ENCODE measurements at regions not wholly inside any gene's neighbourhood (a gene's known extent, or its start where the extent isn't known, plus 50 kb on each side); places are given as distances from the start of the nearest gene placed in this dataset.

DNA sequence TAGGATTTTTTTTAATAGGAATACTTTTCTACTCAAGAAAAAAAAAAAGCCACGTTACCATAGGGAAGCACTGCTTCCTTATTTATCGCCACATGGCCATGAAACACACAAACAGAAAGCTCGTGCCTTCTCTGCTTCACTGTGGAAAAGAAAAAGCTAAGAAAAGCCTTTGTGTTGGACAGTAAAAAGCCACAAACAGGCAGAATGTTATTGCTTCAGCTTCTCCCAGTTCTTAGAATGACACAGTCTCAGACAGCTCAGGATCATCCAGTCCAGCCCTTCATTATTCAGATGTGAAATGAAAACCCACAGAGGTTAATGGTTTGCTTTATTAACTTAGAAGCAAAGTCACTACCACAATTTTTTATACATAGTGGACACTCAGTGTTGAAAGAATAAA, 181.6 kb upstream of the NOCT start:
- Histone ChIP-seq H3K4me3 (no peak overlapping the region), H3K4me1 (no peaks in the 10 kb centered on the region), H3K27ac (no peak overlapping the region), H3K27me3 (no peaks in the 10 kb centered on the region), H3K36me3 (no peaks in the 10 kb centered on the region), H3K9me3 (no peaks in the 10 kb centered on the region)
- no peak for DNase-seq (ENCODE audit: low spot score in 2 of 2)
- WGBS: 65% methylated on average over 3 of the region's 3 CpGs
- TF ChIP-seq EP300 (IDR thresholded peaks at IDR 0.05): no peak
- TF ChIP-seq POLR2A (IDR thresholded peaks at IDR 0.05): no peak
- TF ChIP-seq, protein P1, sequence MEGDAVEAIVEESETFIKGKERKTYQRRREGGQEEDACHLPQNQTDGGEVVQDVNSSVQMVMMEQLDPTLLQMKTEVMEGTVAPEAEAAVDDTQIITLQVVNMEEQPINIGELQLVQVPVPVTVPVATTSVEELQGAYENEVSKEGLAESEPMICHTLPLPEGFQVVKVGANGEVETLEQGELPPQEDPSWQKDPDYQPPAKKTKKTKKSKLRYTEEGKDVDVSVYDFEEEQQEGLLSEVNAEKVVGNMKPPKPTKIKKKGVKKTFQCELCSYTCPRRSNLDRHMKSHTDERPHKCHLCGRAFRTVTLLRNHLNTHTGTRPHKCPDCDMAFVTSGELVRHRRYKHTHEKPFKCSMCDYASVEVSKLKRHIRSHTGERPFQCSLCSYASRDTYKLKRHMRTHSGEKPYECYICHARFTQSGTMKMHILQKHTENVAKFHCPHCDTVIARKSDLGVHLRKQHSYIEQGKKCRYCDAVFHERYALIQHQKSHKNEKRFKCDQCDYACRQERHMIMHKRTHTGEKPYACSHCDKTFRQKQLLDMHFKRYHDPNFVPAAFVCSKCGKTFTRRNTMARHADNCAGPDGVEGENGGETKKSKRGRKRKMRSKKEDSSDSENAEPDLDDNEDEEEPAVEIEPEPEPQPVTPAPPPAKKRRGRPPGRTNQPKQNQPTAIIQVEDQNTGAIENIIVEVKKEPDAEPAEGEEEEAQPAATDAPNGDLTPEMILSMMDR (IDR thresholded peaks at IDR 0.05): no peak
- no peak for TF ChIP-seq POLR2AphosphoS5 (IDR thresholded peaks at IDR 0.05)

DNA sequence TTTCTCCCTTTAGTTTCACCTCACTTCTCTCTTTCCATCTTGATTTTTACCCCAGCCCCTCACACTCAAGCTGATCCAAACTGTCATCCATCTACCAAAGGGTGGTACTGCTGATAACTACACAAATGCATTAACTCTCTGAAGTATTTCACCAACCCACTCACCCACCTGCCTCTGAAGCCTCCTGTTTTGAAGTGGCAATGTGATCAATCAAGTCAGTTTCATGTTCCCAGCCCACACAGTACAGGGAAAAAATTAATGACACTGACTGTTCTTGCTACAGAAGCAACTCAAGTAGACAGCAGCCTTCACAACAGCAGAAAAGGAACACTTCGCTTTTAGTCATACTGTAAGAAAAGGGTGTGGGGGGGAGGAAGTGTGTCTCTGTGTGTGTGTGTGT, 183.0 kb upstream of the NOCT start:
- Histone ChIP-seq H3K4me3 (no peak overlapping the region), H3K36me3 (no peaks in the 10 kb centered on the region), H3K27ac (no peak overlapping the region), H3K27me3 (no peaks in the 10 kb centered on the region), H3K9me3 (no peaks in the 10 kb centered on the region), H3K4me1 (no peaks in the 10 kb centered on the region)
- WGBS: 71% methylated on average over 1 of the region's 1 CpG
- DNase-seq (ENCODE audit: low spot score in 2 of 2): no peak
- TF ChIP-seq EP300 (IDR thresholded peaks at IDR 0.05): no peak
- TF ChIP-seq POLR2AphosphoS5 (IDR thresholded peaks at IDR 0.05): no peak
- TF ChIP-seq, protein P1 (IDR thresholded peaks at IDR 0.05): no peak
- TF ChIP-seq POLR2A (IDR thresholded peaks at IDR 0.05): no peak

DNA sequence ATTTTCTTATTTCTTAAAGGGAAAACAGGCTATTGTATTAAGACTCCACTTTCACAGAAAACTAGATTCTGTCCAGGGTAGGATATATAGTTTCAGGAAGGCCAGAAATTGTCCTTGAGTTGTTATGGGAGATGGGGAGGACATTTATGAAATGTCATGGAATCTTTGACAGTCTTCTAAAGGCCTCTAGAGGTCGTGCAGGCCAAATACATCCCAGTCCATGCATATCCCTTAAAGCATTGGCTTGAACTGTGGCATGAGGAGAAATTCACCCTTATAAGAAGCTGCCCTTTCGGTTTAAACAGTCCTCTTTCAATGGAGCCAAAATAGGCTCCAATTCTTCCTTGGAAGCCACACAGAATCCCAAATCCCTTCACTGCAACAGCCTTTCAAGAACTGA, 183.6 kb upstream of the NOCT start:
- Histone ChIP-seq H3K4me1 (no peaks in the 10 kb centered on the region), H3K36me3 (no peaks in the 10 kb centered on the region), H3K27me3 (no peaks in the 10 kb centered on the region), H3K9me3 (no peaks in the 10 kb centered on the region), H3K27ac (no peak overlapping the region), H3K4me3 (no peak overlapping the region)
- WGBS: 51% methylated on average over 2 of the region's 2 CpGs
- no peak for DNase-seq (ENCODE audit: low spot score in 2 of 2)
- TF ChIP-seq EP300 (IDR thresholded peaks at IDR 0.05) (no peak), POLR2A (IDR thresholded peaks at IDR 0.05) (no peak), POLR2AphosphoS5 (IDR thresholded peaks at IDR 0.05) (no peak)
- TF ChIP-seq, protein P1 (IDR thresholded peaks at IDR 0.05): no peak

DNA sequence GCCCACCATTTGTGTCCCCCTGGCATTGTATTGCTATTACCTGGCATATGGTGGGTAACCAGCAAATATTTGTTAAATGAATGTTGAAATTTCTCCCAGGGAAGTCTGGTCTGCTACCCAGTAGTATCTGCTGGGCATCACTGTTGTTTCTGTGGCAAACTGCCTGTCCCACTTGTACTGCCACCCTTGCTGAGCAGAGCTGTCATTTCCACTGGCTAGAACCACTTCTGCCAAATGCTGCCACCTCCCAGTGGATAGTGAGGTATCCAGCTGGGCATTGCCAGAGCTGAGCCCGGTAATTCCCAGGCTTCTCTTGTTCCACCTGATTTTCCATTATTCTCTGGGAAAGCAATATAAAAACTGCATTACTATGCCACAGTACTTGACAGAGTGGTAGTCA, 186.7 kb upstream of the NOCT start:
- no peaks in the 10 kb centered on the region for H3K36me3 ChIP-seq
- WGBS: 100% methylated on average over 1 of the region's 1 CpG
- TF ChIP-seq, protein P1 (IDR thresholded peaks at IDR 0.05): no peak
- no peak for TF ChIP-seq POLR2A (IDR thresholded peaks at IDR 0.05)
- TF ChIP-seq POLR2AphosphoS5 (IDR thresholded peaks at IDR 0.05): no peak
- TF ChIP-seq EP300 (IDR thresholded peaks at IDR 0.05): no peak
- no peak overlapping the region for H3K27ac ChIP-seq
- H3K27me3 ChIP-seq: no peaks in the 10 kb centered on the region
- H3K4me3 ChIP-seq: no peak overlapping the region
- H3K4me1 ChIP-seq: no peaks in the 10 kb centered on the region
- DNase-seq (ENCODE audit: low spot score in 2 of 2): no peak
- H3K9me3 ChIP-seq: no peaks in the 10 kb centered on the region

DNA sequence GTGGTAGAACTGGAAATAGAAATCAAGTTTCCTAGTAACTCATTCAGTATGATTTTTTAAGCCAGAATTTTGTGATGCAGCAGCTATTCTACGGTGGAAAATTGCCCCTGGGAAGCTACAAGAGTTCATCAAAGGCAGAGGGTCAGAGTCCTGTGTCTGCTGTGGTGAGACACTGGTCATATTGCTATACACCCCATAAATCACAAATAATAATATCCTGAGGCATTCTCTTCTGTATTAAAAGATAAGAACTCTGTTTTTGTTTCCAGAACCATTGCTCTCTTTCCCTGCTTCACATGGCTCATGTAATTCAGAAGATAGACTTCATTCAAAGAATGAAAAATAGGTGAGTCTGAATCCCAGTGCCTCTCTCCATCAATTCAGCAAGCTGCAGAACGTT, 188.8 kb upstream of the NOCT start:
- Histone ChIP-seq H3K27me3 (no peaks in the 10 kb centered on the region), H3K9me3 (no peaks in the 10 kb centered on the region), H3K4me3 (no peak overlapping the region), H3K27ac (no peak overlapping the region), H3K4me1 (no peaks in the 10 kb centered on the region), H3K36me3 (no peaks in the 10 kb centered on the region)
- DNase-seq (ENCODE audit: low spot score in 2 of 2): no peak
- TF ChIP-seq POLR2AphosphoS5 (IDR thresholded peaks at IDR 0.05) (no peak), EP300 (IDR thresholded peaks at IDR 0.05) (no peak)
- TF ChIP-seq, protein P1 (IDR thresholded peaks at IDR 0.05): no peak
- WGBS: 27% methylated on average over 2 of the region's 2 CpGs
